ENCODE measurements at regions not wholly inside any gene's neighbourhood (a gene's known extent, or its start where the extent isn't known, plus 50 kb on each side); places are given as distances from the start of the nearest gene placed in this dataset.

- no peak for DNase-seq (ENCODE audit: low read depth in 2 of 3, low spot score in 1 of 3)
These were observed 221.4 kb upstream of the RREB1 start for GRCh38 chr6:6886171-6886885.

- no peak for DNase-seq (ENCODE audit: low read depth in 2 of 3, low spot score in 1 of 3)
These were observed 220.9 kb upstream of the RREB1 start for GRCh38 chr6:6886886-6887285.

- no peak for DNase-seq (ENCODE audit: low read depth in 2 of 3, low spot score in 1 of 3)
These were observed 218.2 kb upstream of the RREB1 start for GRCh38 chr6:6889601-6890000.

GRCh38 chr6:6890400-6890858, 217.3 kb upstream of the RREB1 start:
- no peak for DNase-seq (ENCODE audit: low read depth in 2 of 3, low spot score in 1 of 3)

- no peak for DNase-seq (ENCODE audit: low read depth in 2 of 3, low spot score in 1 of 3)
These were observed 216.5 kb upstream of the RREB1 start for GRCh38 chr6:6891125-6891721.

- no peak for DNase-seq (ENCODE audit: low read depth in 2 of 3, low spot score in 1 of 3)
These were observed 215.8 kb upstream of the RREB1 start for GRCh38 chr6:6891949-6892461.

GRCh38 chr6:6892744-6893583, 214.8 kb upstream of the RREB1 start:
- no peak for DNase-seq (ENCODE audit: low read depth in 2 of 3, low spot score in 1 of 3)

GRCh38 chr6:6893701-6894100, 214.1 kb upstream of the RREB1 start:
- no peak for DNase-seq (ENCODE audit: low read depth in 2 of 3, low spot score in 1 of 3)

GRCh38 chr6:6895929-6896328, 211.8 kb upstream of the RREB1 start:
- no peak for DNase-seq (ENCODE audit: low read depth in 2 of 3, low spot score in 1 of 3)

GRCh38 chr6:6897140-6897539, 210.6 kb upstream of the RREB1 start:
- DNase-seq (ENCODE audit: low read depth in 2 of 3, low spot score in 1 of 3), result no peak

GRCh38 chr6:6900569-6901204, 207.1 kb upstream of the RREB1 start:
- DNase-seq (ENCODE audit: low read depth in 2 of 3, low spot score in 1 of 3), result no peak

GRCh38 chr6:6901205-6901719, 206.5 kb upstream of the RREB1 start:
- no peak for DNase-seq (ENCODE audit: low read depth in 2 of 3, low spot score in 1 of 3)

- no peak for DNase-seq (ENCODE audit: low read depth in 2 of 3, low spot score in 1 of 3)
These were observed 205.8 kb upstream of the RREB1 start for GRCh38 chr6:6901945-6902344.

GRCh38 chr6:6905961-6906518, 201.7 kb upstream of the RREB1 start:
- no peak for DNase-seq (ENCODE audit: low read depth in 2 of 3, low spot score in 1 of 3)

GRCh38 chr6:6906570-6907213, 201.1 kb upstream of the RREB1 start:
- DNase-seq (ENCODE audit: low read depth in 2 of 3, low spot score in 1 of 3), result no peak

- DNase-seq (ENCODE audit: low read depth in 2 of 3, low spot score in 1 of 3), result no peak
These were observed 200.5 kb upstream of the RREB1 start for GRCh38 chr6:6907286-6907685.

- DNase-seq (ENCODE audit: low read depth in 2 of 3, low spot score in 1 of 3), result no peak
These were observed 199.6 kb upstream of the RREB1 start for GRCh38 chr6:6908121-6908520.

- no peak for DNase-seq (ENCODE audit: low read depth in 2 of 3, low spot score in 1 of 3)
These were observed 198.7 kb upstream of the RREB1 start for GRCh38 chr6:6909111-6909510.

- no peak for DNase-seq (ENCODE audit: low read depth in 2 of 3, low spot score in 1 of 3)
These were observed 196.9 kb upstream of the RREB1 start for GRCh38 chr6:6910734-6911295.

- no peak for DNase-seq (ENCODE audit: low read depth in 2 of 3, low spot score in 1 of 3)
These were observed 196.4 kb upstream of the RREB1 start for GRCh38 chr6:6911391-6911790.

Data from stimulated activated CD4-positive, alpha-beta T cell treated with anti-CD3 and anti-CD28 coated beads, Interleukin-12 subunit alpha, Interleukin-12 subunit beta, amount 100 ng/mL, for 48 hours (primary cell).